Naive B cell (primary cell): ENCODE measurements at regions not wholly inside any gene's neighbourhood (a gene's known extent, or its start where the extent isn't known, plus 50 kb on each side); places are given as distances from the start of the nearest gene placed in this dataset.
A peak's percentile ranks its signal among the peaks of the same experiment; 100 is the strongest.

Source experiments
- ATAC-seq, 2 donors: fragments of 150-1000 bp; cut with Tn5 transposase; 2 replicates each; pipeline ENCODE4 v1.10.0; 2021; ENCODE audit warnings: low read depth in 2 of 2, mild to moderate bottlenecking in 2 of 2, moderate library complexity in 2 of 2
- DNase-seq: peaks from one replicate; pipeline ENCODE4 v3.0.0; 2022
- H3K27ac Mint-ChIP-seq, 6 donors: one replicate each; pipeline ENCODE4 v1.8.0; 2020 to 2022; ENCODE audit warnings: mild to moderate bottlenecking in 6 of 6, mixed read lengths in 6 of 6, moderate library complexity in 5 of 6, inconsistent platforms in 2 of 6
- H3K27me3 Mint-ChIP-seq, 3 donors: one replicate each; pipeline ENCODE4 v1.8.0; 2021 to 2022; ENCODE audit warnings: mixed read lengths in 3 of 3, mild to moderate bottlenecking in 1 of 3
- H3K36me3 Mint-ChIP-seq, 2 donors: one replicate each; pipeline ENCODE4 v1.8.0; 2020 to 2022; ENCODE audit warnings: mixed read lengths in 2 of 2, inconsistent platforms in 1 of 2, mild to moderate bottlenecking in 1 of 2
- H3K4me1 Mint-ChIP-seq, 3 donors: one replicate each; pipeline ENCODE4 v1.8.0; 2020 to 2022; ENCODE audit warnings: mixed read lengths in 3 of 3, inconsistent platforms in 1 of 3, mild to moderate bottlenecking in 1 of 3, moderate library complexity in 1 of 3
- H3K4me3 Mint-ChIP-seq, 8 donors: one replicate each; pipeline ENCODE4 v1.8.0; 2020 to 2022; ENCODE audit warnings: mild to moderate bottlenecking in 8 of 8, mixed read lengths in 8 of 8, moderate library complexity in 8 of 8, inconsistent platforms in 2 of 8
- H3K9me3 Mint-ChIP-seq, 7 donors: one replicate each; pipeline ENCODE4 v1.8.0; 2020 to 2022; ENCODE audit warnings: mixed read lengths in 7 of 7, mild to moderate bottlenecking in 5 of 7, inconsistent platforms in 2 of 7, moderate library complexity in 1 of 7

- ATAC-seq (no peak), DNase-seq (no peak)
- no peaks in the 10 kb centered on the region for H3K36me3 Mint-ChIP-seq
- no peak overlapping the region for H3K4me3 Mint-ChIP-seq
- H3K9me3 Mint-ChIP-seq: peaks cover 8 to 34% (median 17%) of the 10 kb centered on the region in 7 donors
- H3K27ac Mint-ChIP-seq: no peak overlapping the region
- H3K27me3 Mint-ChIP-seq: peaks cover 0 to 6% (median 0%) of the 10 kb centered on the region in 3 donors
- H3K4me1 Mint-ChIP-seq: no peaks in the 10 kb centered on the region
Observed at GRCh38 chr13:34021619-34022018, 203.7 kb downstream of the RFC3 start.

GRCh38 chr13:34025746-34026145 lies 207.8 kb downstream of the RFC3 start:
- Mint-ChIP-seq H3K9me3 (peaks cover 11 to 45% (median 16%) of the 10 kb centered on the region in 7 donors), H3K27me3 (peaks cover 0 to 11% (median 0%) of the 10 kb centered on the region in 3 donors), H3K4me3 (no peak overlapping the region), H3K27ac (no peak overlapping the region), H3K36me3 (peaks cover 0 to 5% of the 10 kb centered on the region in 2 donors), H3K4me1 (no peaks in the 10 kb centered on the region)
- DNase-seq: no peak
- no peak for ATAC-seq

- no peak overlapping the region for H3K4me3 Mint-ChIP-seq
- H3K36me3 Mint-ChIP-seq: peaks cover 0 to 5% of the 10 kb centered on the region in 2 donors
- ATAC-seq: no peak
- H3K27me3 Mint-ChIP-seq: peaks cover 0 to 10% (median 0%) of the 10 kb centered on the region in 3 donors
- DNase-seq: no peak
- H3K27ac Mint-ChIP-seq: no peak overlapping the region
- H3K4me1 Mint-ChIP-seq: no peaks in the 10 kb centered on the region
- peaks cover 11 to 40% (median 15%) of the 10 kb centered on the region in 7 donors for H3K9me3 Mint-ChIP-seq
Observed at GRCh38 chr13:34026308-34026707, 208.4 kb downstream of the RFC3 start.

GRCh38 chr13:34028496-34029442 lies 210.8 kb downstream of the RFC3 start:
- peaks cover 2 to 30% (median 4%) of the 10 kb centered on the region in 7 donors for H3K9me3 Mint-ChIP-seq
- H3K36me3 Mint-ChIP-seq: peaks cover 0 to 5% of the 10 kb centered on the region in 2 donors
- DNase-seq (no peak), ATAC-seq (no peak)
- H3K4me3 Mint-ChIP-seq: no peak overlapping the region
- H3K27me3 Mint-ChIP-seq: peaks cover 0 to 4% (median 0%) of the 10 kb centered on the region in 3 donors
- H3K4me1 Mint-ChIP-seq: no peaks in the 10 kb centered on the region
- peak overlapping the region in 1 of 6 donors; percentile 15 for H3K27ac Mint-ChIP-seq

- Mint-ChIP-seq H3K27me3 (peaks cover 0 to 12% (median 9%) of the 10 kb centered on the region in 3 donors), H3K9me3 (peaks cover 4 to 40% (median 7%) of the 10 kb centered on the region in 7 donors), H3K36me3 (peaks cover 7 to 9% of the 10 kb centered on the region in 2 donors), H3K4me1 (no peaks in the 10 kb centered on the region), H3K4me3 (no peak overlapping the region), H3K27ac (no peak overlapping the region)
- no peak for DNase-seq
- no peak for ATAC-seq
Observed at GRCh38 chr13:34030782-34031181, 212.8 kb downstream of the RFC3 start.

- no peaks in the 10 kb centered on the region for H3K4me1 Mint-ChIP-seq
Observed at GRCh38 chr13:34031610-34032009, 213.7 kb downstream of the RFC3 start.

GRCh38 chr13:34034411-34034810 lies 216.5 kb downstream of the RFC3 start:
- Mint-ChIP-seq H3K4me1 (no peaks in the 10 kb centered on the region), H3K9me3 (peaks cover 2 to 16% (median 7%) of the 10 kb centered on the region in 7 donors), H3K27ac (no peak overlapping the region), H3K4me3 (no peak overlapping the region), H3K36me3 (peaks cover 5 to 13% of the 10 kb centered on the region in 2 donors), H3K27me3 (peaks cover 6 to 30% (median 25%) of the 10 kb centered on the region in 3 donors)
- no peak for DNase-seq
- no peak for ATAC-seq

More at GRCh38 chr13:34031610-34032009, 213.7 kb downstream of the RFC3 start:
- H3K27ac Mint-ChIP-seq: no peak overlapping the region
- peaks cover 9 to 13% of the 10 kb centered on the region in 2 donors for H3K36me3 Mint-ChIP-seq
- DNase-seq (no peak), ATAC-seq (no peak)
- H3K4me3 Mint-ChIP-seq: no peak overlapping the region
- H3K9me3 Mint-ChIP-seq: peaks cover 4 to 35% (median 8%) of the 10 kb centered on the region in 7 donors
- H3K27me3 Mint-ChIP-seq: peaks cover 0 to 18% (median 15%) of the 10 kb centered on the region in 3 donors

- DNase-seq: no peak
- ATAC-seq: no peak
- Mint-ChIP-seq H3K4me3 (no peak overlapping the region), H3K27me3 (peaks cover 6 to 35% (median 22%) of the 10 kb centered on the region in 3 donors), H3K27ac (no peak overlapping the region), H3K9me3 (peaks cover 0 to 13% (median 7%) of the 10 kb centered on the region in 7 donors), H3K36me3 (peaks cover 5 to 13% of the 10 kb centered on the region in 2 donors), H3K4me1 (no peaks in the 10 kb centered on the region)
Observed at GRCh38 chr13:34035178-34035577, 217.2 kb downstream of the RFC3 start.

- H3K27ac Mint-ChIP-seq: no peak overlapping the region
- no peak for DNase-seq
Observed at GRCh38 chr13:34035676-34036325, 217.9 kb downstream of the RFC3 start.

GRCh38 chr13:34037636-34038540 lies 219.9 kb downstream of the RFC3 start:
- peaks cover 0 to 11% (median 7%) of the 10 kb centered on the region in 7 donors for H3K9me3 Mint-ChIP-seq
- no peak overlapping the region for H3K4me3 Mint-ChIP-seq
- no peaks in the 10 kb centered on the region for H3K4me1 Mint-ChIP-seq
- DNase-seq (no peak), ATAC-seq (no peak)
- no peak overlapping the region for H3K27ac Mint-ChIP-seq
- H3K36me3 Mint-ChIP-seq: peaks cover 5 to 13% of the 10 kb centered on the region in 2 donors
- H3K27me3 Mint-ChIP-seq: peaks cover 6 to 35% (median 22%) of the 10 kb centered on the region in 3 donors

More at GRCh38 chr13:34035676-34036325, 217.9 kb downstream of the RFC3 start:
- no peaks in the 10 kb centered on the region for H3K4me1 Mint-ChIP-seq
- no peak for ATAC-seq
- H3K9me3 Mint-ChIP-seq: peaks cover 0 to 13% (median 7%) of the 10 kb centered on the region in 7 donors
- H3K36me3 Mint-ChIP-seq: peaks cover 5 to 13% of the 10 kb centered on the region in 2 donors
- H3K4me3 Mint-ChIP-seq: no peak overlapping the region
- peaks cover 6 to 35% (median 22%) of the 10 kb centered on the region in 3 donors for H3K27me3 Mint-ChIP-seq

GRCh38 chr13:34038541-34039068 lies 220.7 kb downstream of the RFC3 start:
- Mint-ChIP-seq H3K4me1 (no peaks in the 10 kb centered on the region), H3K27ac (no peak overlapping the region), H3K36me3 (peaks cover 5 to 13% of the 10 kb centered on the region in 2 donors), H3K4me3 (no peak overlapping the region), H3K9me3 (peaks cover 0 to 11% (median 7%) of the 10 kb centered on the region in 7 donors), H3K27me3 (peaks cover 6 to 35% (median 22%) of the 10 kb centered on the region in 3 donors)
- DNase-seq: no peak
- ATAC-seq: no peak

- peaks cover 0 to 10% (median 5%) of the 10 kb centered on the region in 7 donors for H3K9me3 Mint-ChIP-seq
- H3K27me3 Mint-ChIP-seq: peaks cover 6 to 35% (median 22%) of the 10 kb centered on the region in 3 donors
- ATAC-seq (no peak), DNase-seq (no peak)
- H3K4me3 Mint-ChIP-seq: no peak overlapping the region
- H3K36me3 Mint-ChIP-seq: peaks cover 5 to 13% of the 10 kb centered on the region in 2 donors
- peak overlapping the region in 1 of 6 donors; percentile 10 for H3K27ac Mint-ChIP-seq
- no peaks in the 10 kb centered on the region for H3K4me1 Mint-ChIP-seq
Observed at GRCh38 chr13:34039678-34040077, 221.7 kb downstream of the RFC3 start.
